Fibroblast of the conjunctiva (primary cell): ENCODE measurements at regions not wholly inside any gene's neighbourhood (a gene's known extent, or its start where the extent isn't known, plus 50 kb on each side); places are given as distances from the start of the nearest gene placed in this dataset.
"Not testable (repeated sequence)": the region's sequence is repeated elsewhere in the genome, so short reads cannot be mapped to it uniquely, and the experiment has no call there.

Experiments
- DNase-seq: peaks from one replicate; pipeline ENCODE4 v3.0.0-alpha.2; 2010; ENCODE audit warnings: low read depth

DNA sequence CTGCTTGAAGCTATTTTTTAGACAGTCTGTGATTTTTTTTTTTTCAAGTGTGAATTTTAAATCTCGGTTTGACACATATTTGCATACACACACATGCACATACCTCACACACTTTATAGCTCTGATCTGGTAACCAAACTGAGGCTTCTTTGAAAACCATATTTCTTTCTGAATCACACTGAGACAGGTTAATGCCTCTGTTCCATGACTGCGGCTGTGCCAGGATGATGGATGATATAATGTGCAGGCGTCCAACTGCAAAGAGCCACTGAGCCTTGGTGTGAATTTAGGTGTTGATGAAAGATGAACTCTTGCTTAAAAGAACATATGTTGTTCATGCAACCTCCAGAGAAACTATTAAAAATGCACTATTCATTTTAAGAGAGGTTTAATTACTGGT lies 504.0 kb upstream of the OLFM3 start:
- DNase-seq, result no peak

DNA sequence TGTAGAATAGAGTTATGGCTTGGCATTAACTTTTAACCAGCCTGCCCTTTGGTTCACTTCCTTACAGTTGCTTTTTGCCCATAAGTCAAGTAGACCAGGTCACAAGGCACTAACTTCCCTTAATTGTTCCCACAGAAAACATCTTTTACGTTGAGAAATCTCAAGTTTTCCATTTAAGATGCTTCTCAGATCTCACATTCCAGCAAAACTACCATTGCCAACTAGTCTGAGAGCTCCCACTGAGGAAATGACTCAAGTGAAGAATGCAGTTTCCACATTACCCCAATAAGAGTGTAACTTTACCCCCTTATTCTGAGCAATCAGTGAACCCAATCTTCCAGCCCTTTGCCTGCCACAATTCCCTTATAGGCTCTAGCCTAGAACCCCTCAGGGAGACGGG lies 502.2 kb upstream of the OLFM3 start:
- DNase-seq, result no peak

DNA sequence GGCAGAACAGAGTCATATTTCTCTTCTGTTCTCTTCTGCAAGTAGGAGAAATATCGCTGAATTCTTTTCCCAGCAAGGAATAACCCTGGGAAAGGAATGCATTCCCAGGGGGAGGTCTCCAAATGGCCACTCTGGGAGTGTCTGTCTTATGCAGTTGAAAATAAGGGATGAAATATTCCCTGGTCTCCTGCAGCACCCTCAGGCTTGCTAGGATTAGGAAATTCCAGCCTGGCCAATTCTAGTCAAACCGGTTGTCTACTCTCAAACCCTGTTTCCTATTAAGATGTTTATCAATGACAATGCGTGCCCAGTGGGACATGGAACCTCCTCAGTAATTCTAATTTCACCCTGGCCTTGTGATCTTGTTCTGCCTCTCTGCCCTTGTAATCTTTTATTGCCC lies 501.1 kb upstream of the OLFM3 start:
- DNase-seq, result not testable (repeated sequence)

DNA sequence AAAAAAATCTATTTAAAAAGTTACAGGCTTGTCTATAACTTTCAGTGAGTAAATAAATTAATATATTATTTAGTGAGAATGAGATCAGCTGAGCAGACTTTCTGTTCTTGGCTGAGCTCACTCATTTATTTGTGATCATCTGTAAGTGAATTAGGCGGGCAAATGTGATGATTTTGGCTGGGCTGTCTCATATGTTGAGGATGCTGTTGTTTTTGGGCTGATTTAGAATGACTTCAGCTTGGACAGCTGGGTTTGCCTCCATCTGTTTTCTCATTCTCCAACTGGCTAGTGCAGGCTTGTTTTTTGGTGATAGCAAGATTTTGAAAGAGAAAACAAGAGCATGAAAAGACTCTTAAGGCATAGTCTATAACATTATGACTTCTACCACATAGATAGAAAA lies 475.8 kb upstream of the OLFM3 start:
- DNase-seq, result no peak

DNA sequence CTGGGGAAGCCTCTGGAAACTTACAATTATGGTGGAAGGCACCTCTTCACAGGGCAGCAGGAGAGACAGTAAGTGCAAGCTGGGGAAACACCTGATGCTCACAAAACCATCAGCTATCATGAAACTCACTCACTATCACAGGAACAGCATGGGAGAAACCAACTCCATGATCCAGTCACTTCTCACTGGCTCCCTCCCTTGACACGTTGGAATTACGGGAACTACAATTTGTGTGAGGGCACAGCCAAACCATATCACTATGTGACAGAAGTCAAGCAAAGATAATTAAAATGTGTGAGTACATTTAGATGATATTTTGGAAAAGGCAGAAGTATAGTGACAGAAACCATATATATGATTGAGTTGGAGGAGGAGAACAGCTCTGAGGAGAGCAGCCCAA lies 474.0 kb upstream of the OLFM3 start:
- no peak for DNase-seq

DNA sequence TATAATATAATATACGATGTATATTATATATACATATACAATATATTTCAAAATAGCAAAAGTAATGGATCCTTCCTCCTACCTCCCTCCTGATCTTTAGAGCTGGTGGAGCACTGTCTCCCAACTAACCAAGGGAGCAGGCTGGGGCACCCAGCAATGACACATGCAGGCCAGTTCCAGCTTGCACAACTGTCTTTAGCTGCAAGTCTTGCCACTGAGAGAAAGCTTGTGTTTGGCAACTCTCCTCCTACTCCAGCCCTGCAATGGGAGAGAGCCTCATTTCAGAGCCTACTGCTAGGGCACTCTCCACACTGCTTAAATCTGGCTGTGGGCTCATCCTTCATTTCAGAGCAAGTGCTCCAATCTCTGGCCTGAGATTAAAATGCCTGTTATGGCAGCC lies 469.8 kb upstream of the OLFM3 start:
- DNase-seq, result no peak

DNA sequence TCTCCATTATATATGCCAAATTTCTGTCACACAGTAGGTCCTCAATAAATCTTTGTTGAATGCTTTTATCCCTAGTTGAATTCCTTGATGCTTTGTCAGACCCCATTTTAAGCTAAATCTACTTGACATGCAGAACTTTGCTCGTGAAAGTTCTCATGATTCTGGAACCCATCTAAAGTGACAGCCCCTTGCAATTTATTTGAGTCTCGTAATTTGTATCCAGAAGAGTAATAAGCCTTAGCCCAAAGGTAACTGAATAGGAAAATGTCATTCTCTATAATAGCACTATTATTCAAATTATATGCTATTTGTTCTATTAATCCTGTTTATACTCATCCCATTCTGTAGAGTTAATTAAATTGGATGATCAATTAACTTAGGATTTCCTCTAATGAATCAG lies 466.6 kb upstream of the OLFM3 start:
- DNase-seq, result no peak

DNA sequence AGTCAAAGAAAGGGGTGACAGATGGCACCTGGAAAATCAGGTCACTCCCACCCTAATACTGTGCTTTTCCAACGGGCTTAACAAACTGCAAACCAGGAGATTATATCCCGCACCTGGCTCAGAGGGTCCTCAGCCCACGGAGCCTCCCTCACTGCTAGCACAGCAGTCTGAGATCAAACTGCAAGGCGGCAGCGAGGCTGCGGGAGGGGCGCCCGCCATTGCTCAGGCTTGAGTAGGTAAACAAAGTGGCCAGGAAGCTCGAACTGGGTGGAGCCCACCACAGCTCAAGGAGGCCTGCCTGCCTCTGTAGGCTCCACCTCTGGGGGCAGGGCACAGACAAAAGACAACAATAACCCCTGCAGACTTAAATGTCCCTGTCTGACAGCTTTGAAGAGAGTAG lies 445.6 kb upstream of the OLFM3 start:
- not testable (repeated sequence) for DNase-seq

DNA sequence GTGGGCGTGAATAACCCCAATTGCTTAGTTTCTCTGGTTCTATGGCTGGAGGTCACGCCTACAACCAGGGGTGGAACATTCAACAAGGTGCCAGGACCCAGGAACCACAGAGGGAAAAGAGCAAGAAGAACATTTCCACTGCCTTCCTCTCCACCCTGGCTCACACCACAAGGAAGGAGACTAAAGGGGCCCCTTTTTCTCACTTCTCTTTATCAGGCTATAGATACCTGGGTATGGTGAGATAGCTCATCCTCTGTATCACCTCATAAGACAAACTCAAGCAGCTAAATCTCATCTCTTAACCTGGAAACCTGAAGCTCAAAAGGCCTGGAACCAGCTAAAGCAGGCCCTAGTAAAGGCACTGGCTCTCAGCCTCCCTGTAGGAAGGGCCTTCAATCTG lies 438.8 kb upstream of the OLFM3 start:
- DNase-seq, result no peak

DNA sequence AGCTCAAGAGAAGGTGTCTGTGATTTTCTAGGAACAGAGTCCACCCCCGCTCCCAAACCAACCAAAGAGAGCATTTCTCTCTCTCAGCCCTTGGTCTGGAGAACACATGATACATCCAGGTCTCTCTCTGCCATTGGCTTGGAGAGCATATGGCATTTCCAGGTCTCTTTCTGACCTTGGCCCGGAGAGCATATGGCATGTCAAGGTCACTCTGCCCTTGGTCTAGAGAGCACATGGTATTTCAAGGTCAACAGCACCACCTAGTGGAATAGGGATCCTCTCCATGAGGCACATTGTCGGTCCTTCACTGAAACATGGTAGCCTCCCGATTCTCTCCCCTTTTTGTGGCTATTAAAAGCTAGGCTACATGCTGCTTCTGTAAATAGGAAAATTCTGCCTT lies 437.7 kb upstream of the OLFM3 start:
- DNase-seq, result no peak

DNA sequence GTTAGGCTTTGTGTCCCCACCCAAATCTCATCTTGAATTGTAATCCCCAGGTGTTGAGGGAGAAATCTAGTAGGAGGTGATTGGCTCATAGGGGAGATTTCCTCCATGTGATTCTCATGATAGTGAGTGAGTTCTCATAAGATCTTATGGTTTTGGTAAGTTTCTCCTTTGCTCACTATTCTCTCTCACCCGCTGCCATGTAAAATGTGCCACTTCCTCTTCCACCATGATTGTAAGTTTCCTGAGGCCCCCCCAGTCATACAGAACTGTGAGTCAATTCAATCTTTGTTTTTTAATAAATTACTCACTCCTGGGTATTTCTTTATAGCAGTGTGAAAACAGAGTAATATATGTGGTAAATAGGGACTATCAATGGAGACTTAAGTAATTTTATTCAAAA lies 434.5 kb upstream of the OLFM3 start:
- DNase-seq, result no peak

DNA sequence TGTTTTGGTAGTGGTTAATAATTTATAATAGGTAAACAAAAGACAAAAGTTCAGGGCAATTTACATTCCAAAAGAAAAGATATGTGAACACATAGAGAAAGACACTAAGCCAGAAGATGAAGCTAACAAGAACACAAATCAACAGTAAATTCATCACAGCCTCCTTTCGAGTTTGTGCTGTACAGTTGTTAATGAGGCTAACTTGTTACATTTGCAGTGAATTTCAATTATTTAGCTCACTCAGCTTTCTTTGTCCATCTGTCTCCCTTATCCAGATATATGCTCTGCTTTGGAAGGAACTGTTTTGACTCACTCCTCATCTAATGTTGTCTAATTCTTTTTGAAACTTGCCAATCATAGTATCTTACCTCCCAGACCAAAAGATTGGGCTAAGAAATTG lies 423.3 kb upstream of the OLFM3 start:
- no peak for DNase-seq
